ENCODE measurements at regions not wholly inside any gene's neighbourhood (a gene's known extent, or its start where the extent isn't known, plus 50 kb on each side); places are given as distances from the start of the nearest gene placed in this dataset.
"Not testable (repeated sequence)": the region's sequence is repeated elsewhere in the genome, so short reads cannot be mapped to it uniquely, and the experiment has no call there.

- no peak overlapping the region for H3K4me3 ChIP-seq (ENCODE audit: low read depth, low read length)
- TF ChIP-seq CTCF (IDR thresholded peaks at IDR 0.05; ENCODE audit: low read depth, low read length) (no peak), POLR2A (IDR thresholded peaks at IDR 0.05; ENCODE audit: extremely low read depth, insufficient read length) (no peak), MYC (IDR thresholded peaks at IDR 0.05; ENCODE audit: low read depth, low read length) (no peak)
- TF ChIP-seq, protein P1, sequence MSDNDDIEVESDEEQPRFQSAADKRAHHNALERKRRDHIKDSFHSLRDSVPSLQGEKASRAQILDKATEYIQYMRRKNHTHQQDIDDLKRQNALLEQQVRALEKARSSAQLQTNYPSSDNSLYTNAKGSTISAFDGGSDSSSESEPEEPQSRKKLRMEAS (IDR thresholded peaks at IDR 0.05; ENCODE audit: low read depth, low read length) = no peak
- DNase-seq (ENCODE audit: low read depth) = no peak
Observed at GRCh38 chrX:35445912-35446311, 352.2 kb upstream of the MAGEB16 start.

GRCh38 chrX:35456891-35457290 is 341.3 kb upstream of the MAGEB16 start:
- TF ChIP-seq, protein P1 (IDR thresholded peaks at IDR 0.05; ENCODE audit: low read depth, low read length) = no peak
- TF ChIP-seq MYC (IDR thresholded peaks at IDR 0.05; ENCODE audit: low read depth, low read length) = no peak
- TF ChIP-seq POLR2A (IDR thresholded peaks at IDR 0.05; ENCODE audit: extremely low read depth, insufficient read length) = no peak
- TF ChIP-seq CTCF (IDR thresholded peaks at IDR 0.05; ENCODE audit: low read depth, low read length) = no peak
- no peak overlapping the region for H3K4me3 ChIP-seq (ENCODE audit: low read depth, low read length)
- no peak for DNase-seq (ENCODE audit: low read depth)

- DNase-seq (ENCODE audit: low read depth) = no peak
- TF ChIP-seq, protein P1 (IDR thresholded peaks at IDR 0.05; ENCODE audit: low read depth, low read length) = no peak
- no peak for TF ChIP-seq POLR2A (IDR thresholded peaks at IDR 0.05; ENCODE audit: extremely low read depth, insufficient read length)
- no peak for TF ChIP-seq MYC (IDR thresholded peaks at IDR 0.05; ENCODE audit: low read depth, low read length)
- no peak for TF ChIP-seq CTCF (IDR thresholded peaks at IDR 0.05; ENCODE audit: low read depth, low read length)
- H3K4me3 ChIP-seq (ENCODE audit: low read depth, low read length) = no peak overlapping the region
Observed at GRCh38 chrX:35458142-35458541, 340.0 kb upstream of the MAGEB16 start.

DNA sequence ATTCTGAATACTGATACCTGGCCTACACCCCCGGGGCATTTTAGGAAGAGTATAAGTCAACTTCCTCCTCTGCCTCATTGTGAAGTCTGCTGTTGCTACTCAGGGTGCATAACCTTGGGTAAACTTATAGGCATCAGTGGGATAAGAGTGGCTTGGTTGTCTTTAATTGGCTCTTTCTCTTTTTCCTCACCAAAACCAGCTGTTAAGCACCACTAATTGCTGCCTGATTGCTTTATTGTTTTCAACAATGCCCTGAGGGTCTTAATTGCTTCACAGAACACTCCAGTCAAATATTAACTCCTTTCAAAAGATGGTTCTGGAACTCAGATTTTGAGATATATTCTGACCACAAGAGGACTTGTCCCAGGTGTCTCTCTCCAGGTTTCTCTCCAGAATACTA is 337.0 kb upstream of the MAGEB16 start:
- TF ChIP-seq MYC (IDR thresholded peaks at IDR 0.05; ENCODE audit: low read depth, low read length) (no peak), CTCF (IDR thresholded peaks at IDR 0.05; ENCODE audit: low read depth, low read length) (no peak), POLR2A (IDR thresholded peaks at IDR 0.05; ENCODE audit: extremely low read depth, insufficient read length) (no peak)
- TF ChIP-seq, protein P1 (IDR thresholded peaks at IDR 0.05; ENCODE audit: low read depth, low read length) = no peak
- DNase-seq (ENCODE audit: low read depth) = no peak
- no peak overlapping the region for H3K4me3 ChIP-seq (ENCODE audit: low read depth, low read length)

- H3K4me3 ChIP-seq (ENCODE audit: low read depth, low read length); DNase-seq (ENCODE audit: low read depth): not testable (repeated sequence)
Observed at GRCh38 chrX:35496671-35497070, 301.5 kb upstream of the MAGEB16 start.

- not testable (repeated sequence) for DNase-seq (ENCODE audit: low read depth); H3K4me3 ChIP-seq (ENCODE audit: low read depth, low read length)
Observed at GRCh38 chrX:35497453-35497852, 300.7 kb upstream of the MAGEB16 start.

- H3K4me3 ChIP-seq (ENCODE audit: low read depth, low read length) = no peak overlapping the region
- TF ChIP-seq MYC (IDR thresholded peaks at IDR 0.05; ENCODE audit: low read depth, low read length) (no peak), CTCF (IDR thresholded peaks at IDR 0.05; ENCODE audit: low read depth, low read length) (no peak), POLR2A (IDR thresholded peaks at IDR 0.05; ENCODE audit: extremely low read depth, insufficient read length) (no peak)
- TF ChIP-seq, protein P1 (IDR thresholded peaks at IDR 0.05; ENCODE audit: low read depth, low read length) = no peak
- DNase-seq (ENCODE audit: low read depth) = no peak
Observed at GRCh38 chrX:35499071-35499862, 298.9 kb upstream of the MAGEB16 start.

Measured in NB4 (cell line).